22Rv1 (cell line): ENCODE measurements at regions not wholly inside any gene's neighbourhood (a gene's known extent, or its start where the extent isn't known, plus 50 kb on each side); places are given as distances from the start of the nearest gene placed in this dataset.

Source experiments
- CTCF ChIP-seq: fragments of 450-650 bp; IDR thresholded peaks from 2 replicates; pipeline ENCODE4 v1.5.1; 2017; ENCODE audit warnings: mild to moderate bottlenecking
- ZFX ChIP-seq: fragments of 450-650 bp; IDR thresholded peaks from 2 replicates; pipeline ENCODE4 v1.6.1; 2017; ENCODE audit warnings: antibody characterized with exemption, borderline replicate concordance

GRCh38 chr6:97865612-97866011 lies 582.6 kb upstream of the MMS22L start:
- no peak for TF ChIP-seq CTCF
- TF ChIP-seq ZFX, result no peak
